ENCODE measurements at regions not wholly inside any gene's neighbourhood (a gene's known extent, or its start where the extent isn't known, plus 50 kb on each side); places are given as distances from the start of the nearest gene placed in this dataset.

DNA sequence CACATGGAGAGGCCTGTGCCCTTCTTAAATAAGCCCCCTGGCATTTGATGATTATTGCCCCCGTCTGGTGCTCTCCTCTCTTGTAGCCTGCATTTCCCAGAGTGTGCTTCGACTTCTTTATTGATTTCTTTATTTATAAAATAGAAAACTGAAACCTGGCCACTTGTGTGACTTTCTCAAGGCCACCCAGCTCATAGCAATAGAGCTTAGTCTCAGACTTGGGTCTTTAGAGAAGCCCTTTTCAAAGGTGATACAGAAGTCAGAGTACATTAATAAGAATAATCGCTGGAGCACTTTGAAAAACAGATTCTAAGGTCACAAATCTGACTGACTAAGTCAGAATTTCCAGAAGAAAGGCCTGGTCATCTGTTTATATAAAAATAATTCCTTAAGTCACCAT, 86.6 kb downstream of the NOC3L start (continued):
- TF ChIP-seq ATF3 (IDR thresholded peaks at IDR 0.05; ENCODE audit: insufficient read depth, low read depth, low read length) (no peak), TEAD4 (IDR thresholded peaks at IDR 0.05; ENCODE audit: low read depth, low read length) (no peak), SP1 (IDR thresholded peaks at IDR 0.05; ENCODE audit: low read depth, low read length) (no peak), SP2 (IDR thresholded peaks at IDR 0.05; ENCODE audit: low read length) (no peak), RNF2 (IDR thresholded peaks at IDR 0.05; ENCODE audit: borderline replicate concordance, low read depth, low read length, missing control alignments, poor library complexity, severe bottlenecking) (no peak), ATF2 (IDR thresholded peaks at IDR 0.05; ENCODE audit: low read length) (no peak), NRF1 (IDR thresholded peaks at IDR 0.05; ENCODE audit: low read depth, low read length) (no peak)

Data from H1 (cell line).